ENCODE measurements at regions not wholly inside any gene's neighbourhood (a gene's known extent, or its start where the extent isn't known, plus 50 kb on each side); places are given as distances from the start of the nearest gene placed in this dataset.

GRCh38 chr14:97350415-97350814, 553.2 kb downstream of the VRK1 start:
- TF ChIP-seq ZNF274 (IDR thresholded peaks at IDR 0.05; ENCODE audit: low read depth, low read length), result no peak
- no peak for TF ChIP-seq YY1 (IDR thresholded peaks at IDR 0.05; ENCODE audit: insufficient read depth, insufficient read length)
- no peak for TF ChIP-seq SUZ12 (IDR thresholded peaks at IDR 0.05; ENCODE audit: extremely low read depth, insufficient read depth, insufficient read length)
